Smooth muscle cell (in vitro differentiated cells): ENCODE measurements at regions not wholly inside any gene's neighbourhood (a gene's known extent, or its start where the extent isn't known, plus 50 kb on each side); places are given as distances from the start of the nearest gene placed in this dataset.

Source experiments
- DNase-seq: peaks from one replicate; lab custom pipeline; 2025; ENCODE audit not compliant: unreplicated experiment; lab: John Stamatoyannopoulos, UW
- H2AFZ ChIP-seq: fragments of 200-600 bp; sonication (generic); 2 replicates; pipeline ENCODE4 v1.6.0; 2016; ENCODE audit warnings: antibody characterized with exemption, low read depth, mild to moderate bottlenecking
- H3F3A ChIP-seq: fragments of 200-600 bp; sonication (generic); 2 replicates; pipeline ENCODE4 v1.6.0; 2017; ENCODE audit warnings: antibody characterized with exemption, low read depth
- H3K27ac ChIP-seq: fragments of 200-600 bp; sonication (generic); 2 replicates; pipeline ENCODE4 v1.5.1; 2016; ENCODE audit warnings: low read depth, mild to moderate bottlenecking
- H3K27me3 ChIP-seq: fragments of 200-600 bp; sonication (generic); 2 replicates; pipeline ENCODE4 v1.6.1; 2016; ENCODE audit warnings: low read depth, mild to moderate bottlenecking
- H3K36me3 ChIP-seq: fragments of 200-600 bp; sonication (generic); 2 replicates; pipeline ENCODE4 v1.5.1; 2016; ENCODE audit warnings: low read depth
- H3K4me1 ChIP-seq: fragments of 200-600 bp; sonication (generic); 2 replicates; pipeline ENCODE4 v1.5.1; 2016; ENCODE audit warnings: low read depth
- H3K4me2 ChIP-seq: fragments of 200-600 bp; sonication (generic); 2 replicates; pipeline ENCODE4 v1.6.0; 2016; ENCODE audit warnings: mild to moderate bottlenecking
- H3K4me3 ChIP-seq: fragments of 200-600 bp; sonication (generic); 2 replicates; pipeline ENCODE4 v1.5.1; 2016; ENCODE audit warnings: mild to moderate bottlenecking
- H3K79me2 ChIP-seq: fragments of 200-600 bp; sonication (generic); 2 replicates; pipeline ENCODE4 v1.6.0; 2016; ENCODE audit warnings: low read depth, mild to moderate bottlenecking
- H3K9ac ChIP-seq: fragments of 200-600 bp; sonication (generic); 2 replicates; pipeline ENCODE4 v1.6.0; 2016; ENCODE audit warnings: low read depth
- H3K9me3 ChIP-seq: fragments of 200-600 bp; sonication (generic); replicated peaks from 2 replicates; pipeline ENCODE4 v1.5.1; 2016; ENCODE audit warnings: low read depth
- H4K20me1 ChIP-seq: fragments of 200-600 bp; sonication (generic); 2 replicates; pipeline ENCODE4 v1.6.0; 2016; ENCODE audit warnings: low read depth
- WGBS: methylation state at CpG from one replicate; pipeline ENCODE4 v1.1.7; 2016; ENCODE audit warnings: low lambda C conversion rate; 5-methylcytosine and 5-hydroxymethylcytosine counted together
- TF ChIP-seq, protein P1 (sequence below): fragments of 200-600 bp; sonication (generic); IDR thresholded peaks from 2 replicates; pipeline ENCODE4 v1.5.1; 2017; ENCODE audit warnings: borderline replicate concordance, mild to moderate bottlenecking, antibody characterized with exemption; ENCODE audit not compliant: insufficient read depth, poor library complexity, severe bottlenecking

DNA sequence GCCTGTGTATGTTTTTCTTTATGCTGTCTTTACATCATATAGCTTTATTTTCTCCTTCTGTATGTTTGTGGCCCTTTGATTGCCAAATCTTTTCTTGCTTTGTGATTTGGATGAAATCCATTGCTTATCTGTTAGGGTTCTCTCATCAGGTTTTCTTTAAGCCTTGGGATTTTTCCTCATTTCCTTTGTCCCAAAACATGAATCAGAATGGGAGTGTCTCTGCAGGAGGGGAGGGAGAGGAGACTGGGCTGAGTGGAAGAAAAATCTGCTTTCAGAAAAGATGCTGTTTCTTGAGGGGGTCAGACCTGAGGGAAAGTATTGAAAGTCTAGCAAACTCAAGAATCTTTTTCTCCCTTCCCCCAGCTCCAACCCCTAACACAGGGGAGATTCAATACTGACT lies 758.0 kb upstream of the MMS22L start:
- H3K9me3 ChIP-seq, result no peaks in the 10 kb centered on the region
- H3K79me2 ChIP-seq, result no peaks in the 10 kb centered on the region
- H3K36me3 ChIP-seq, result no peaks in the 10 kb centered on the region
- H3K9ac ChIP-seq, result no peak overlapping the region
- H2AFZ ChIP-seq, result peak overlapping the region; percentile 62
- TF ChIP-seq, protein P1, sequence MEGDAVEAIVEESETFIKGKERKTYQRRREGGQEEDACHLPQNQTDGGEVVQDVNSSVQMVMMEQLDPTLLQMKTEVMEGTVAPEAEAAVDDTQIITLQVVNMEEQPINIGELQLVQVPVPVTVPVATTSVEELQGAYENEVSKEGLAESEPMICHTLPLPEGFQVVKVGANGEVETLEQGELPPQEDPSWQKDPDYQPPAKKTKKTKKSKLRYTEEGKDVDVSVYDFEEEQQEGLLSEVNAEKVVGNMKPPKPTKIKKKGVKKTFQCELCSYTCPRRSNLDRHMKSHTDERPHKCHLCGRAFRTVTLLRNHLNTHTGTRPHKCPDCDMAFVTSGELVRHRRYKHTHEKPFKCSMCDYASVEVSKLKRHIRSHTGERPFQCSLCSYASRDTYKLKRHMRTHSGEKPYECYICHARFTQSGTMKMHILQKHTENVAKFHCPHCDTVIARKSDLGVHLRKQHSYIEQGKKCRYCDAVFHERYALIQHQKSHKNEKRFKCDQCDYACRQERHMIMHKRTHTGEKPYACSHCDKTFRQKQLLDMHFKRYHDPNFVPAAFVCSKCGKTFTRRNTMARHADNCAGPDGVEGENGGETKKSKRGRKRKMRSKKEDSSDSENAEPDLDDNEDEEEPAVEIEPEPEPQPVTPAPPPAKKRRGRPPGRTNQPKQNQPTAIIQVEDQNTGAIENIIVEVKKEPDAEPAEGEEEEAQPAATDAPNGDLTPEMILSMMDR, result no peak
- H3F3A ChIP-seq, result no peaks in the 10 kb centered on the region
- no peaks in the 10 kb centered on the region for H3K27me3 ChIP-seq
- H4K20me1 ChIP-seq, result no peaks in the 10 kb centered on the region
- peaks cover 56% of the 10 kb centered on the region for H3K4me1 ChIP-seq
- H3K4me2 ChIP-seq, result peak overlapping the region; percentile 68
- no peak overlapping the region for H3K27ac ChIP-seq
- no peak overlapping the region for H3K4me3 ChIP-seq
- no peak for DNase-seq

DNA sequence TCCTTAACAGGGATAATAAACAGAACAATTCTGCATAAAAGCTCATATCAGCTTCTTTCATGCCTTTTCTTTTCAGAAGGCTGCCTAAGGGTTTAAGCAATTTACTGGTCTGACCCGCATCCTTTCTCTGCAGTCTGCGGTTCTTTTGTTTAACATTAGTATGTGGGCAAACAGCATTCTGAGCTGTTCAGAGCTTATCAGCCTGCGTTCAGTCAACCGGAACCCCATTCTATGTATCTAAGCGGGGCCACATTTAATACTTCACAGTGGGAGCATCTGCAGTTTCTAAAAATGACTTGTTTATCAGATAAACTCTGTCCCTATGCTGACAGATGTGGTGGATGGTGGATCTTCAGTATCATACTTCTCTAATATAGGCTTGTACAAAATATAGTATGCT lies 758.9 kb upstream of the MMS22L start:
- 10% methylated on average over 5 of the region's 5 CpGs for WGBS
- DNase-seq, result no peak

DNA sequence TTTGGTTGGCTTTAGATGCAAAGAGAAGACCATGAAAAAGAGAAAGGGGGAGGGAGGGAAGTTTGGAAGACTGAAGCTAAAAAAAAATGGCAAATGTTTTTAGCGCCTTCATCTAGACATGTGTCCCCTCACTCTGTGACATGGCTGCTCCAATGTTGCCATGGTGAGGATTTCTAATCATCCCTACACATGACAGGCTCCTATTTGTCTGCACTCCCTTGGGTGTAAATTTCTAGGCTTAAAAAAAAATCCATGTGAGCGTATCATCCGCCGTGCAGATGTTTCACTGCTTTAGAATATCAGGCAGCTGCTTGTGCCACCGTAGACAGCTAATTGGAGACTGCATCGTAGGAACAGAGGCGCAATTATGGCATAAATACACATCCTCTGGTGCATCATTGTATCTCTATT lies 761.1 kb upstream of the MMS22L start:
- no peaks in the 10 kb centered on the region for H3K79me2 ChIP-seq
- WGBS, result 87% methylated on average over 7 of the region's 7 CpGs
- H4K20me1 ChIP-seq, result no peaks in the 10 kb centered on the region

More for the DNA sequence above, 758.9 kb upstream of the MMS22L start:
- no peak overlapping the region for H3K27ac ChIP-seq
- H3K79me2 ChIP-seq, result no peaks in the 10 kb centered on the region
- H3K4me3 ChIP-seq, result no peak overlapping the region
- H3K36me3 ChIP-seq, result no peaks in the 10 kb centered on the region
- no peaks in the 10 kb centered on the region for H3K27me3 ChIP-seq
- H3K9ac ChIP-seq, result no peak overlapping the region
- peak overlapping the region; percentile 52 for H3K4me2 ChIP-seq
- no peaks in the 10 kb centered on the region for H3K9me3 ChIP-seq
- no peaks in the 10 kb centered on the region for H3F3A ChIP-seq
- H2AFZ ChIP-seq, result peak overlapping the region; percentile 62
- H3K4me1 ChIP-seq, result peaks cover 55% of the 10 kb centered on the region
- TF ChIP-seq, protein P1, result no peak
- no peaks in the 10 kb centered on the region for H4K20me1 ChIP-seq

More for the DNA sequence above, 761.1 kb upstream of the MMS22L start:
- Histone ChIP-seq H3K9ac (no peak overlapping the region), H3K4me1 (peaks cover 44% of the 10 kb centered on the region), H3K4me2 (no peak overlapping the region), H3K9me3 (no peaks in the 10 kb centered on the region), H3K4me3 (no peak overlapping the region), H3K36me3 (no peaks in the 10 kb centered on the region), H3K27ac (no peak overlapping the region), H3F3A (no peaks in the 10 kb centered on the region), H3K27me3 (no peaks in the 10 kb centered on the region), H2AFZ (no peak overlapping the region)
- no peak for DNase-seq
- TF ChIP-seq, protein P1, result no peak
